ENCODE measurements at regions not wholly inside any gene's neighbourhood (a gene's known extent, or its start where the extent isn't known, plus 50 kb on each side); places are given as distances from the start of the nearest gene placed in this dataset.

DNA sequence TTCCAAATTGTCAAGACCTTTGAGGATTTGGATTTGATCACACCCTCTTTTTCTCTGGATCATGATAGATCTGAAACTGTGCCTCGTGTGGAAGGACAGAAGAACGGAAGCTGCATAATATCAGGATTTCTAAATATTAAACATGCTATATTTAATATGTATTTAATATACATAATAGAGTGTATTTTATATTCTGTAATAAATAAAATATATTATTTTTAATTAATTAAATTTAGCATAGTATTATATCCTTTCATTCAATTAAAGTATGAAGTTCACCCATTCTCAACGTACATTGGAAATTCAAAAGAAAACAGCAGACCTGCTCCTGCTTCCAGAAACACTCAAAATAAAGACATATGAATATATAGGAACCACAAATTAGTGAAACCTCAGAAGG, 70.6 kb upstream of the GLIS3 start:
- H3K27me3 Mint-ChIP-seq (ENCODE audit: low read depth), result peaks cover 12% of the 10 kb centered on the region
- H3K4me1 Mint-ChIP-seq (ENCODE audit: low read depth), result no peaks in the 10 kb centered on the region
- no peaks in the 10 kb centered on the region for H3K9me3 Mint-ChIP-seq
- DNase-seq (ENCODE audit: low spot score), result no peak
- no peak overlapping the region for H3K4me3 Mint-ChIP-seq
- H3K27ac Mint-ChIP-seq, result no peak overlapping the region
- H3K36me3 Mint-ChIP-seq (ENCODE audit: low read depth), result no peaks in the 10 kb centered on the region

DNA sequence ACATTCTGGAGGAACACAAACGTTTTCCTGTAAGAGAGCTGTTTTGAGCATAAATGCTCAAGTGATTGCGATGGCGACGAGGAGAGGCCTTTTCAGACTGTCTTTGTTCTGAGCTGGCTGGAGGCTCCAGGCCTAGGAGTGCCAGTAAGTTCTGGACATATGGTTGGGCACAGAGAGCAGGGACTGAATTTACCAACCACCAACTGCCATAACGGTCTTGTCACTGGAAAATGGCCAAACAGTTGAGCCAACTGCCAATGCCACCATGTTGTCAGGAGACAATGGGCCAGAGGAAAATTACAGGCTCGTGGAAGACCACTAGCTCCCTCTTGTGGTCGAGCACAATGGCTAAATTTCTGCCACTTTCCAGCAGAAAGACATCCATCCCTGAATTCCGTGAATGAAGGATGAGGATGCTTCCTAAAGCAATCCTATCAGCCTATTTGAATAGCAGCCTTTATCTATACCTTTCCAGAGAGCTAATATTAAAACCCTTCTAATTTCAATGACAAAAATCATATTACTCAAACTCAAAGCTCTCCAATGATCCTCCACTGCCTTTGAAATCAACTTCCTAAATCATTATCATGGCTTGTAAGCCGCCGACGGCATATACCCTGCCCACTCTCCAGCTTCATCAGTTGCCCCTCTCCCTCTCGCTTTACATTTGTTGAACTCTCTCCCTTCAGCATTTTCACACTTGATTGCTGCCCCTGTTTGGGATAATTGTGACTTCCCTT, 66.9 kb upstream of the GLIS3 start:
- H3K27ac Mint-ChIP-seq, result no peak overlapping the region
- DNase-seq (ENCODE audit: low spot score), result no peak
- peaks cover 3% of the 10 kb centered on the region for H3K4me1 Mint-ChIP-seq (ENCODE audit: low read depth)
- peaks cover 9% of the 10 kb centered on the region for H3K27me3 Mint-ChIP-seq (ENCODE audit: low read depth)
- no peak overlapping the region for H3K4me3 Mint-ChIP-seq
- no peaks in the 10 kb centered on the region for H3K36me3 Mint-ChIP-seq (ENCODE audit: low read depth)
- H3K9me3 Mint-ChIP-seq, result no peaks in the 10 kb centered on the region

DNA sequence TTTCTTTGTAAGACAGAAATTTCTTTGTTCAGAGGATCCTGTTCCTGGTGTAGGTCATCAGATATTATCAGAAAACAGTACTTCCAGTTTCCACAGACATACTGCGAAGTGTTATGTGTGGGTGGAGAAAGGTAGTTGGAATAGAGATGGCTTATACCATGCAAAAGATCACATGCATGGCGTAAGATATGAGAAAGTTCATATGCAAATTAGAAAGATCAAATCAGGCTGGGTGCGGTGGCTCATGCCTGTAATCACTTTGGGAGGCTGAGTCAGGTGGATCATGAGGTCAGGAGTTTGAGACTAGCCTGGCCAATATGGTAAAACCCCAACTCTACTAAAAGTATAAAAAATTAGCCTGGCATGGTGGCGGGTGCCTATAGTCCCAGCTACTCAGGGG, 65.2 kb upstream of the GLIS3 start:
- no peaks in the 10 kb centered on the region for H3K36me3 Mint-ChIP-seq (ENCODE audit: low read depth)
- DNase-seq (ENCODE audit: low spot score), result peak; percentile 65
- H3K4me1 Mint-ChIP-seq (ENCODE audit: low read depth), result peaks cover 3% of the 10 kb centered on the region
- no peak overlapping the region for H3K4me3 Mint-ChIP-seq
- H3K27me3 Mint-ChIP-seq (ENCODE audit: low read depth), result peaks cover 7% of the 10 kb centered on the region
- no peaks in the 10 kb centered on the region for H3K9me3 Mint-ChIP-seq
- H3K27ac Mint-ChIP-seq, result no peak overlapping the region

DNA sequence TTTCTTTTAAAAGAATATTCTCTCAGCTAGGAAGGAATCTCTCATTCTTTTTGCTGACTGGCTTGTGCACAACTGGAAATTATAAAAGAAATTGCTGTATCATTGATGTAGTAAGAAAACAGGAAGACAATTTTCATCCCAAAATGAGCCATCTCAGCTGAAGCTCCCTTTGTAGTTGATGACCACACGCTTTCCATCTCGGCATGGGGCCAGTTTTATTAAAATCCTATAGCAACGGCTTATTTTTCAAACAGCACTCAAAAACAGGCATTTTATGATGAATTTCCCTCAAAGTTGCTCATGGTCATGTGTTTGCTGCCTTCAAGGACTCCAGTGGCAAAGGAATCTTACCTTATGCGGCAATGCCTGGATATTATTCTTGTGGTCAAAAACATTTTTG, 62.4 kb upstream of the GLIS3 start:
- Mint-ChIP-seq H3K4me1 (ENCODE audit: low read depth) (peaks cover 3% of the 10 kb centered on the region), H3K4me3 (no peak overlapping the region), H3K36me3 (ENCODE audit: low read depth) (no peaks in the 10 kb centered on the region), H3K27me3 (ENCODE audit: low read depth) (peaks cover 4% of the 10 kb centered on the region), H3K27ac (no peak overlapping the region), H3K9me3 (no peaks in the 10 kb centered on the region)
- no peak for DNase-seq (ENCODE audit: low spot score)

DNA sequence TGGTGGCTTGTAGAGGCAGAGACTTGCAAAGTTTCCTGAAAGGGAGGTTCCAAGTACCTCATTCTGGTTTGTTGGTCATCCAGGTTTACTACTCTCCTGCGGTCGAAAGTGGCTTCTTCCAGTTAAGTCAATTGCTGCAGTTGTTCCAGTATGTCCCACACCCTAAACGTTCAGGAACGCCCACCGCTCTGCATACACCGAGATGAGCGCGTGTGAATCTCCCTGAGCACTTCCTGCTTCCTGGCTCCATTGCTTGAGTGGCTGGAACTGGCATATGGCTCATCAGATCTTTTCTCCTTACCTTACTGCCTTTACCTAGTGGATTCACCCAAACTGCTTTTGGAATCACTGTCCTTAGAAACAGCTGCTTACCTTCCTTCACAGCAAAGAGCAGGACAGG, 59.1 kb upstream of the GLIS3 start:
- H3K27ac Mint-ChIP-seq, result no peak overlapping the region
- H3K4me1 Mint-ChIP-seq (ENCODE audit: low read depth), result no peaks in the 10 kb centered on the region
- no peak for DNase-seq (ENCODE audit: low spot score)
- H3K27me3 Mint-ChIP-seq (ENCODE audit: low read depth), result peaks cover 6% of the 10 kb centered on the region
- H3K4me3 Mint-ChIP-seq, result no peak overlapping the region
- no peaks in the 10 kb centered on the region for H3K36me3 Mint-ChIP-seq (ENCODE audit: low read depth)
- H3K9me3 Mint-ChIP-seq, result no peaks in the 10 kb centered on the region

DNA sequence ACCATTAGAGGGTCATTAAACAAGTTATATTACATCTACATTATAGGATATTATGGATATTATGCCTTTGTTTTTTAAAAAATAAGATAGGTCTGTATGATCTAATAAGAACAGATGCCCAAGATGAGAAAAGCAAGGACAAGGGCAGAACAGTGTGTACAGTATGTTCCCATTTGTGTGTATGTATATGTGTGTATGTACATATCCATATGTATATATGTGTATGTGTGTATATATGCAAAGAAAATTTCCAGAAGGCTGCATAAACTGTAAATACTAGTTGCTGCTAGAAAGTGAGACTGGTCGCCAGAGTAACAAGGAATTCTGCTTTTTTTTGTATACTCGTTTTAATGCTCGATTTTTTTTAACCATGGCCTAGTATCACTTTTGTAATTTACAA, 58.1 kb upstream of the GLIS3 start:
- Mint-ChIP-seq H3K36me3 (ENCODE audit: low read depth) (no peaks in the 10 kb centered on the region), H3K4me1 (ENCODE audit: low read depth) (no peaks in the 10 kb centered on the region), H3K27ac (no peak overlapping the region)

DNA sequence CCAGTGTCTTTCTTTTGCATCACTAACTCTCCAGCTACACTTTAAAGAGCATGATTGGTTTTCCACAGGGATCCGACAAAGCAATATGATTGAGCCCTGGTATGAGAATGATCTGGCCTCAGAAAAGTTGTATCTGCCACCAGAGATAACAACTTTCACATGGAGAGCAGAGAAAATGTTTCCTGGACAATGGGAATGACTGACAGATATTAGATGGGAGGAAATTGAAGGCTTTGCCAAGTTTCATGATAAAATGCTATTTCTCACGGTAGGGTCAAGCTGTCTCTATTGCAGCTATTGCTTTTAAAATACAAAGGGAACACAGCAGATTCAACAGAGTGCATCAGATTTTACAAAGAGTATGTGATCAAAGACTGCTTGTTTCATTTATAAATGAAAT, 56.4 kb upstream of the GLIS3 start:
- H3K36me3 Mint-ChIP-seq (ENCODE audit: low read depth), result no peaks in the 10 kb centered on the region
- no peak overlapping the region for H3K27ac Mint-ChIP-seq
- DNase-seq (ENCODE audit: low spot score), result no peak
- no peaks in the 10 kb centered on the region for H3K4me1 Mint-ChIP-seq (ENCODE audit: low read depth)
- H3K9me3 Mint-ChIP-seq, result no peaks in the 10 kb centered on the region
- H3K4me3 Mint-ChIP-seq, result no peak overlapping the region
- peaks cover 6% of the 10 kb centered on the region for H3K27me3 Mint-ChIP-seq (ENCODE audit: low read depth)

More for the DNA sequence above, 58.1 kb upstream of the GLIS3 start:
- Mint-ChIP-seq H3K27me3 (ENCODE audit: low read depth) (peaks cover 6% of the 10 kb centered on the region), H3K9me3 (no peaks in the 10 kb centered on the region), H3K4me3 (no peak overlapping the region)
- DNase-seq (ENCODE audit: low spot score), result no peak

DNA sequence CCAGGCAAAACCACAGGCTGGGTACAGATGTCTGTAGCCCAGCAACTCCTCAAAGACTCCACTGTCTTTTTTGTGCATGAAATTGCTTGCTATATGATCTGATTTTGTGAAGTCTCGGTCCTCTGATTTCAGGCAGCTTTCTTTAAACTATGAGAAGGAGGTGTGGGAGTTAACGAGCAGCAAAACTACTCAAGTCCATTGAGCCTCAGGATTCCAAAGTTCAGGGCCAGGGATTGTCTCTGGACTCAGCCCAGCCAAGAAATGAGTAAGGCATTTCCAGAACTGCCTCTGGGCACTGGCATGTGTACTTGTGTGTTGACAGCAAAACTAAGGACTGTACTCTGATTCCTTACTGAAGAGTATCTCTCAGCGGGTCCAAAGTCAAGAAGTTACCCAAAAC, 53.4 kb upstream of the GLIS3 start:
- no peaks in the 10 kb centered on the region for H3K36me3 Mint-ChIP-seq (ENCODE audit: low read depth)
- H3K27me3 Mint-ChIP-seq (ENCODE audit: low read depth), result peaks cover 4% of the 10 kb centered on the region
- H3K9me3 Mint-ChIP-seq, result no peaks in the 10 kb centered on the region
- no peaks in the 10 kb centered on the region for H3K4me1 Mint-ChIP-seq (ENCODE audit: low read depth)
- no peak overlapping the region for H3K4me3 Mint-ChIP-seq
- no peak for DNase-seq (ENCODE audit: low spot score)
- H3K27ac Mint-ChIP-seq, result no peak overlapping the region

DNA sequence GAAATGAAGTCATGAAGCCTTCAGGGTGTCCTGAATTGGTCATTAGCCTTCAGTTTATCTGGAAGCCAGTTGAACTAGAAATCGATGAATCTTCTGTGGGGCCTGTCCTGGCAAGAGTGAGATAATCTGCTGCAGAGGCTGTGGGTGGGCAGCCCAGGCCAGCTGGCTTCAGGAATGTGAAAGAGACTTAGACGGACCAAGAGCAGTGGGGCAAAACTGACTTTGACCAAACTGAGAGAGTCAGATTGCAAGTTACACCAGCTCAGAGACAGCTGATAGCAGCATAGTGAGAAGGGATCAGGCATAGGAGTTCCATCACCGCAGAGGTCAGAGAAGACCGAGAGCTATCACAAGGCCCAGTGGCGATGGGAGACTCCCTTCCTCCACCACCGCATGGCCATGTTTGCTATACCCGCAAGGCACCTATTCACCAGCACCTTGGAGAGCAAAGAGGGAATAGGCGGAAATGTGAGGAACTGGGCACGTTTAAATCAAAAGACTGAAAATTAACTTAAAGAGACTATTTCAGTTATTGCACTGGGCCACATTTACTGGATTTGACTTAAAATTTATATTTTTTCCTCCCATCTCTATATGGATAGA, 50.0 kb upstream of the GLIS3 start:
- H3K9me3 Mint-ChIP-seq, result no peaks in the 10 kb centered on the region
- H3K27ac Mint-ChIP-seq, result no peak overlapping the region
- H3K27me3 Mint-ChIP-seq (ENCODE audit: low read depth), result no peaks in the 10 kb centered on the region
- peaks cover 3% of the 10 kb centered on the region for H3K4me1 Mint-ChIP-seq (ENCODE audit: low read depth)
- no peaks in the 10 kb centered on the region for H3K36me3 Mint-ChIP-seq (ENCODE audit: low read depth)
- DNase-seq (ENCODE audit: low spot score), result no peak
- no peak overlapping the region for H3K4me3 Mint-ChIP-seq
